Kidney epithelial cell (primary cell): ENCODE measurements at regions not wholly inside any gene's neighbourhood (a gene's known extent, or its start where the extent isn't known, plus 50 kb on each side); places are given as distances from the start of the nearest gene placed in this dataset.

Source experiments
- DNase-seq: peaks from one replicate; pipeline ENCODE4 v3.0.0-alpha.2; 2010; ENCODE audit warnings: low read depth
- H3K27me3 ChIP-seq: 2 replicates; pipeline ENCODE4 v1.6.0; 2011; ENCODE audit warnings: low read length; ENCODE audit not compliant: control insufficient read depth, insufficient read depth
- H3K36me3 ChIP-seq: 2 replicates; pipeline ENCODE4 v1.5.1; 2011; ENCODE audit warnings: low read length; ENCODE audit not compliant: control insufficient read depth, insufficient read depth
- H3K4me3 ChIP-seq: 2 replicates; pipeline ENCODE4 v1.5.1; 2011; ENCODE audit warnings: low read depth, mild to moderate bottlenecking, control low read depth, low read length
- CTCF ChIP-seq: IDR thresholded peaks from 2 replicates; pipeline ENCODE4 v1.5.1; 2011; ENCODE audit warnings: mild to moderate bottlenecking, moderate library complexity, low read length, control low read depth, inconsistent platforms; ENCODE audit not compliant: insufficient read depth, poor library complexity, severe bottlenecking

GRCh38 chr3:66705076-66705475 lies 204.3 kb upstream of the LRIG1 start:
- H3K4me3 ChIP-seq, result no peak overlapping the region
- DNase-seq, result no peak
- no peaks in the 10 kb centered on the region for H3K36me3 ChIP-seq

GRCh38 chr3:66706890-66707289 lies 206.1 kb upstream of the LRIG1 start:
- H3K4me3 ChIP-seq, result no peak overlapping the region
- H3K27me3 ChIP-seq, result no peaks in the 10 kb centered on the region
- no peak for TF ChIP-seq CTCF
- DNase-seq, result no peak
- H3K36me3 ChIP-seq, result no peaks in the 10 kb centered on the region

More at GRCh38 chr3:66705076-66705475, 204.3 kb upstream of the LRIG1 start:
- no peak for TF ChIP-seq CTCF
- H3K27me3 ChIP-seq, result no peaks in the 10 kb centered on the region

GRCh38 chr3:66709532-66709931 lies 208.7 kb upstream of the LRIG1 start:
- no peak for TF ChIP-seq CTCF
- H3K36me3 ChIP-seq, result no peaks in the 10 kb centered on the region
- no peak for DNase-seq
- H3K27me3 ChIP-seq, result no peaks in the 10 kb centered on the region
- no peak overlapping the region for H3K4me3 ChIP-seq

GRCh38 chr3:66712210-66712609 lies 211.4 kb upstream of the LRIG1 start:
- Histone ChIP-seq H3K36me3 (no peaks in the 10 kb centered on the region), H3K27me3 (no peaks in the 10 kb centered on the region), H3K4me3 (no peak overlapping the region)
- TF ChIP-seq CTCF, result no peak
- no peak for DNase-seq

GRCh38 chr3:66713921-66714320 lies 213.1 kb upstream of the LRIG1 start:
- TF ChIP-seq CTCF, result no peak
- Histone ChIP-seq H3K36me3 (no peaks in the 10 kb centered on the region), H3K4me3 (no peak overlapping the region), H3K27me3 (no peaks in the 10 kb centered on the region)
- DNase-seq, result no peak

- DNase-seq, result no peak
- Histone ChIP-seq H3K36me3 (no peaks in the 10 kb centered on the region), H3K27me3 (no peaks in the 10 kb centered on the region), H3K4me3 (no peak overlapping the region)
- no peak for TF ChIP-seq CTCF
These were observed 215.0 kb upstream of the LRIG1 start for GRCh38 chr3:66715806-66716205.
